Esophagus muscularis mucosa (tissue), 4 donors: ENCODE measurements at regions not wholly inside any gene's neighbourhood (a gene's known extent, or its start where the extent isn't known, plus 50 kb on each side); places are given as distances from the start of the nearest gene placed in this dataset.

Source experiments
- DNase-seq: peaks from one replicate; pipeline ENCODE4 v3.0.0-alpha.2; 2017; ENCODE audit errors: extremely low spot score
- H3K27ac ChIP-seq, 4 donors: fragments of 200-600 bp; sonication (generic); replicated peaks in 1 of 4; 1 replicate in 3 of 4; 2 replicates in 1 of 4; pipeline ENCODE4 v1.5.1; 2016 to 2019; ENCODE audit warnings: mild to moderate bottlenecking in 1 of 4
- H3K27me3 ChIP-seq, 4 donors: fragments of 200-600 bp; sonication (generic); one replicate each; pipeline versions ENCODE4 v1.5.1 to v1.6.0; 2016 to 2019
- H3K36me3 ChIP-seq, 4 donors: fragments of 200-600 bp; sonication (generic); one replicate each; pipeline ENCODE4 v1.5.1; 2016 to 2019
- H3K4me1 ChIP-seq, 4 donors: fragments of 200-600 bp; sonication (generic); one replicate each; pipeline ENCODE4 v1.5.1; 2016 to 2019
- H3K4me3 ChIP-seq, 4 donors: fragments of 200-600 bp; sonication (generic); 1 replicate in 2 of 4; 2 replicates in 2 of 4; pipeline ENCODE4 v1.5.1; 2016 to 2019; ENCODE audit warnings: mild to moderate bottlenecking in 4 of 4, moderate library complexity in 1 of 4
- H3K9me3 ChIP-seq, 4 donors: fragments of 200-600 bp; sonication (generic); 1 replicate in 3 of 4; 2 replicates in 1 of 4; pipeline ENCODE4 v1.5.1; 2016 to 2019
- EP300 ChIP-seq: sonication (generic); formaldehyde crosslinking; IDR thresholded peaks from one replicate; pipeline ENCODE4 v1.6.1; 2017; ENCODE audit warnings: antibody characterized with exemption
- POLR2A ChIP-seq: fragments of 450-650 bp; IDR thresholded peaks from one replicate; pipeline ENCODE4 v1.6.1; 2017; ENCODE audit warnings: antibody characterized with exemption, moderate library complexity, mild to moderate bottlenecking, low read depth
- POLR2AphosphoS5 ChIP-seq, 2 donors: sonication (generic); formaldehyde crosslinking; IDR thresholded peaks; one replicate each; pipeline ENCODE4 v1.6.1; 2017; ENCODE audit warnings: antibody characterized with exemption in 2 of 2
- WGBS: methylation state at CpG from one replicate; pipeline ENCODE4 v1.1.5; 2018; 5-methylcytosine and 5-hydroxymethylcytosine counted together
- intact Hi-C: fragments of 100-400 bp; cut with DNase I; formaldehyde crosslinking; loops from one replicate; pipeline ENCODE4 v1.15.1; 2023
- TF ChIP-seq, protein P1 (sequence below), 3 experiments: fragments of 200-600 bp in 2 of 3; fragments of 450-650 bp in 1 of 3; sonication (generic) in 2 of 3; IDR thresholded peaks; one replicate each; pipeline ENCODE4 v1.5.1; 2017 to 2019; ENCODE audit warnings: antibody characterized with exemption in 3 of 3, mild to moderate bottlenecking in 2 of 3, moderate library complexity in 1 of 3

DNA sequence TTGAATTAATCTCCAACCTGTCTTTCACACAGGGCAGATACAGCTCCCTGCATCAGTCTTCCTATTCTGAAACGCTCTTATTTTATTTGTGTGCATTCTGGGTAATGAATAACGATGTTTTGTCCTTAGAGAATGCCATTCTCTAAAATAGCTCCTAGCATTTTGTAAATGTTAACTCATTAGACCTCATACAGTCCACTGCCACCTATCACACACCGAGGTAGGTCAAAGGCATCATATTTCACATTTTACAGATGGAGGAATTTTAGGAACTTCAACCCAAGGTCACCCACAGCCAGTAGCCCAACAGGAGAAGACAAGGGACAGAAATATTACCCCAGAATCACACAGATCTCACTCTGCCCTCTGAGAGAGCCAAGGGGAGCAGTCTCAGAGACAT lies 455.4 kb upstream of the GYPC start:
- Histone ChIP-seq H3K36me3 (no peaks in the 10 kb centered on the region), H3K27ac (no peak overlapping the region), H3K27me3 (no peaks in the 10 kb centered on the region), H3K4me1 (no peaks in the 10 kb centered on the region), H3K4me3 (no peak overlapping the region), H3K9me3 (peaks cover 0 to 5% (median 0%) of the 10 kb centered on the region in 4 donors)
- TF ChIP-seq POLR2A (no peak), POLR2AphosphoS5 (IDR thresholded peaks at IDR 0.05) (no peak), EP300 (no peak)
- TF ChIP-seq, protein P1, sequence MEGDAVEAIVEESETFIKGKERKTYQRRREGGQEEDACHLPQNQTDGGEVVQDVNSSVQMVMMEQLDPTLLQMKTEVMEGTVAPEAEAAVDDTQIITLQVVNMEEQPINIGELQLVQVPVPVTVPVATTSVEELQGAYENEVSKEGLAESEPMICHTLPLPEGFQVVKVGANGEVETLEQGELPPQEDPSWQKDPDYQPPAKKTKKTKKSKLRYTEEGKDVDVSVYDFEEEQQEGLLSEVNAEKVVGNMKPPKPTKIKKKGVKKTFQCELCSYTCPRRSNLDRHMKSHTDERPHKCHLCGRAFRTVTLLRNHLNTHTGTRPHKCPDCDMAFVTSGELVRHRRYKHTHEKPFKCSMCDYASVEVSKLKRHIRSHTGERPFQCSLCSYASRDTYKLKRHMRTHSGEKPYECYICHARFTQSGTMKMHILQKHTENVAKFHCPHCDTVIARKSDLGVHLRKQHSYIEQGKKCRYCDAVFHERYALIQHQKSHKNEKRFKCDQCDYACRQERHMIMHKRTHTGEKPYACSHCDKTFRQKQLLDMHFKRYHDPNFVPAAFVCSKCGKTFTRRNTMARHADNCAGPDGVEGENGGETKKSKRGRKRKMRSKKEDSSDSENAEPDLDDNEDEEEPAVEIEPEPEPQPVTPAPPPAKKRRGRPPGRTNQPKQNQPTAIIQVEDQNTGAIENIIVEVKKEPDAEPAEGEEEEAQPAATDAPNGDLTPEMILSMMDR (IDR thresholded peaks at IDR 0.05) = no peak
- intact Hi-C loops = no loop called here
- no peak for DNase-seq
- WGBS = 48% methylated on average over 3 of the region's 3 CpGs

DNA sequence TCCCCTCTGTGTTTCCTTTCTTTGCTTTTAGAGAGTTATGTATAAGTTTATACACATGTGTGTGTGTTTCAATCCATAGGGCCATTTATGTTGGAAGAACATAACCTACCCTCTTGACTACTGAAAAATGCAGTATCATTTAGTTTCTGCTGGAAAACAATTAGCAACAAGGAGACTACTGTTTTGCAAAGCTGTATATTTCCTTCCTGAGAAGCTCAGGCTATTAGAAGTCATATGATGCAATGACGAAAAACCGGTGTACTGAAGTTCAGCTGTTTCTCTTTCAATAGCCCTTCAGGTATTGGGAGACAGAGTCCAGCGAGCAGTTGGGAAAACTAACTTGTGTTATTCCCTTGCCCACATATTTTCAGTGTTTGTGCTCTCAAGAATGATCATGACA lies 447.7 kb upstream of the GYPC start:
- H3K27ac ChIP-seq = no peak overlapping the region
- 81% methylated on average over 3 of the region's 3 CpGs for WGBS
- H3K9me3 ChIP-seq = no peaks in the 10 kb centered on the region
- no peaks in the 10 kb centered on the region for H3K27me3 ChIP-seq
- TF ChIP-seq POLR2AphosphoS5 (IDR thresholded peaks at IDR 0.05) (no peak), EP300 (no peak)
- no peak for DNase-seq
- H3K36me3 ChIP-seq = no peaks in the 10 kb centered on the region
- no peaks in the 10 kb centered on the region for H3K4me1 ChIP-seq
- intact Hi-C loops = no loop called here
- no peak overlapping the region for H3K4me3 ChIP-seq

DNA sequence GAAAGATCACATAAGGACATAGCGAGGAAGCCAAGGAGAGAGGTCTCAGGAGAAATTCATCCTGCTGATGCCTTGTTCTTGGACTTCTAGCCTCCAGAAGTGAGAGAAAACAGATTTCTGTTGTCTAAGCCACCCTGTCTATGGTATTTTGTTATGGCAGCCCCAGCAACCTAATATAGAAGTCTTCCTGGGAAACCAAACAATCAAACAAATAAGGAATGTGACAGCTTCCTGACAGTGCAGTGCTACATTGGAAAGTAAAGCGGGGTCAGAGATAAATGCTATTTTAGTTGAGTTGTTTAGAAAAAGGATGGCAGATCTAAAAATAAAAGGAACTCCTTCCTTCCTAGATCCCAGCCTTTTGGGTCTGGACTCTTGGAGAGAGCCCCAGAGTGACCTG lies 443.2 kb upstream of the GYPC start:
- Histone ChIP-seq H3K9me3 (no peaks in the 10 kb centered on the region), H3K36me3 (no peaks in the 10 kb centered on the region), H3K4me1 (no peaks in the 10 kb centered on the region), H3K27me3 (no peaks in the 10 kb centered on the region), H3K4me3 (no peak overlapping the region), H3K27ac (no peak overlapping the region)
- no peak for DNase-seq
- 66% methylated on average over 2 of the region's 2 CpGs for WGBS
- intact Hi-C loops = no loop called here
- TF ChIP-seq EP300 = no peak
- TF ChIP-seq, protein P1 (IDR thresholded peaks at IDR 0.05) = no peak
- TF ChIP-seq POLR2AphosphoS5 (IDR thresholded peaks at IDR 0.05) = no peak
- TF ChIP-seq POLR2A = no peak

DNA sequence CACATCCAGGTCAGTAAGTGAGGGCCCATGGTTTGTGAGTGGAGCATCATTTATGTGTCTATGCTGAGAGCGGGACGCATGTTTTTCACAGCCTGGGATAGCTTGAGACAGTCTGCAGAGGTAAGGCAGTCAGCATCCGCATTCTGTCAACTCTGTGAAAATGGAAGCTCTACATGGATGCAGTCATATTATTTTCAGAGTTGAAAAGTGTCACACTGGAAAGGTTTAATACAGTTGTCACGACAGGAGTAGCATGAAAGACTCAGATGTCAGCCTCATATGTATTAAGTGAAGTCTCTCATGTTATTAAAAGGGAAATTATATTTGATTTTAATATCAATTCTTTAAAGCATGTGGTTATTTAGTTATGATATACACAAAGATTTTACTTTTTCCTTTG lies 436.9 kb upstream of the GYPC start:
- H3K9me3 ChIP-seq = no peaks in the 10 kb centered on the region
- DNase-seq = no peak
- H3K27me3 ChIP-seq = no peaks in the 10 kb centered on the region
- H3K27ac ChIP-seq = no peak overlapping the region
- no peak overlapping the region for H3K4me3 ChIP-seq
- intact Hi-C loops = no loop called here
- TF ChIP-seq, protein P1 (IDR thresholded peaks at IDR 0.05) = no peak
- TF ChIP-seq POLR2A (no peak), EP300 (no peak), POLR2AphosphoS5 (IDR thresholded peaks at IDR 0.05) (no peak)
- no peaks in the 10 kb centered on the region for H3K36me3 ChIP-seq
- 97% methylated on average over 4 of the region's 4 CpGs for WGBS
- no peaks in the 10 kb centered on the region for H3K4me1 ChIP-seq

DNA sequence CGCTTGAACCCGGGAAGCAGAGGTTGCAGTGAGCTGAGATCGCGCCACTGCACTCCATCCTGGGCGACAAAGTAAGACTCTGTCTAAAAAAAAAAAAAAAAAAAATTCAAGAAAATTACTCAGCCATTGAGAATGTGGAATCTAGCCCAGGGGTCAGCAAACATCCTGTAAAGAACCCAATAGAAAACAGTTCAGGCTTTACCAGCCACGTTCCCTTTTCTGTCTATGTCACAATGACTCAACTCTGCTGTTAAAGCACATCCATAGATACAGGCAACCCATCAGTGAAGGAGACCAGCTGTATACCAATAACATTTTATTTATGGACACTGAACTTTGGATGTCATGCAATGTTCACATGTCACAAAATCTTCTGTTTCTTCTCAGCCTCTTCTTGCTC lies 435.6 kb upstream of the GYPC start:
- WGBS = 66% methylated on average over 6 of the region's 6 CpGs
- no peaks in the 10 kb centered on the region for H3K4me1 ChIP-seq
- H3K27ac ChIP-seq = no peak overlapping the region
- no peaks in the 10 kb centered on the region for H3K9me3 ChIP-seq
- TF ChIP-seq EP300 (no peak), POLR2AphosphoS5 (IDR thresholded peaks at IDR 0.05) (no peak), POLR2A (no peak)
- TF ChIP-seq, protein P1 (IDR thresholded peaks at IDR 0.05) = no peak
- no peaks in the 10 kb centered on the region for H3K36me3 ChIP-seq
- intact Hi-C loops = no loop called here
- no peak overlapping the region for H3K4me3 ChIP-seq
- no peaks in the 10 kb centered on the region for H3K27me3 ChIP-seq
- DNase-seq = no peak
